Nephron progenitor cell (in vitro differentiated cells): ENCODE measurements at regions not wholly inside any gene's neighbourhood (a gene's known extent, or its start where the extent isn't known, plus 50 kb on each side); places are given as distances from the start of the nearest gene placed in this dataset.
A peak's percentile ranks its signal among the peaks of the same experiment; 100 is the strongest.

Experiments used
- DNase-seq: peaks from one replicate; pipeline ENCODE4 v3.0.0; 2021
- H3K27ac Mint-ChIP-seq: 2 replicates; pipeline ENCODE4 v1.8.0; 2021; ENCODE audit warnings: mild to moderate bottlenecking, moderate library complexity, mixed read lengths
- H3K27me3 Mint-ChIP-seq: 2 replicates; pipeline ENCODE4 v1.8.0; 2021; ENCODE audit warnings: mild to moderate bottlenecking, low read depth, mixed read lengths; ENCODE audit not compliant: poor library complexity
- H3K36me3 Mint-ChIP-seq: 2 replicates; pipeline ENCODE4 v1.8.0; 2021; ENCODE audit warnings: low read depth, mixed read lengths
- H3K4me1 Mint-ChIP-seq: 2 replicates; pipeline ENCODE4 v1.8.0; 2021; ENCODE audit warnings: mixed read lengths
- H3K4me3 Mint-ChIP-seq: 2 replicates; pipeline ENCODE4 v1.8.0; 2021; ENCODE audit warnings: mild to moderate bottlenecking, moderate library complexity, mixed read lengths
- H3K9me3 Mint-ChIP-seq: 2 replicates; pipeline ENCODE4 v1.8.0; 2021; ENCODE audit warnings: mild to moderate bottlenecking, moderate library complexity, mixed read lengths
- TF ChIP-seq, protein P1 (sequence below): fragments of 200-600 bp; sonication (generic); IDR thresholded peaks from 2 replicates; pipeline ENCODE4 v1.5.0; 2021; ENCODE audit warnings: antibody characterized with exemption

DNA sequence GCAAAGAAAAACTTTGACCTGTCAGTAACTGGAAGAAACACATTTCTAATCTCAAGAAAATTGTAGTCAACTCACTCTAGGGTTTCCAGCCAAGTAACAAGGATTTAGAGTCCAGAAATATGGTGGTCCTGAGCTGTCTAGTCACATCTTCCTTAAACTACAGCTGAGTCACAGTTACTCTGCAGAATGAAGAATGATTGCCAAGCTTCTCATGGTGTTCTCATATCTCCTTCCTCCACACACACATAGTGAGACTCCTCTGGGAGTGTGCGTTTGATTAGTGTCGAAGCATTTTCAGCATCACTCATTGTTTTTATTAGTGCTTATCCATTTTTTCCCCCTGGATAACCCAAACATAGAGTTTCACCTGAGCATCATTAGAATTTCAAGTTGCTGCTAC lies 93.1 kb upstream of the CXCL12 start:
- TF ChIP-seq, protein P1, sequence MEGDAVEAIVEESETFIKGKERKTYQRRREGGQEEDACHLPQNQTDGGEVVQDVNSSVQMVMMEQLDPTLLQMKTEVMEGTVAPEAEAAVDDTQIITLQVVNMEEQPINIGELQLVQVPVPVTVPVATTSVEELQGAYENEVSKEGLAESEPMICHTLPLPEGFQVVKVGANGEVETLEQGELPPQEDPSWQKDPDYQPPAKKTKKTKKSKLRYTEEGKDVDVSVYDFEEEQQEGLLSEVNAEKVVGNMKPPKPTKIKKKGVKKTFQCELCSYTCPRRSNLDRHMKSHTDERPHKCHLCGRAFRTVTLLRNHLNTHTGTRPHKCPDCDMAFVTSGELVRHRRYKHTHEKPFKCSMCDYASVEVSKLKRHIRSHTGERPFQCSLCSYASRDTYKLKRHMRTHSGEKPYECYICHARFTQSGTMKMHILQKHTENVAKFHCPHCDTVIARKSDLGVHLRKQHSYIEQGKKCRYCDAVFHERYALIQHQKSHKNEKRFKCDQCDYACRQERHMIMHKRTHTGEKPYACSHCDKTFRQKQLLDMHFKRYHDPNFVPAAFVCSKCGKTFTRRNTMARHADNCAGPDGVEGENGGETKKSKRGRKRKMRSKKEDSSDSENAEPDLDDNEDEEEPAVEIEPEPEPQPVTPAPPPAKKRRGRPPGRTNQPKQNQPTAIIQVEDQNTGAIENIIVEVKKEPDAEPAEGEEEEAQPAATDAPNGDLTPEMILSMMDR, result no peak
- peak overlapping the region; percentile 1 for H3K27ac Mint-ChIP-seq
- peaks cover 22% of the 10 kb centered on the region for H3K9me3 Mint-ChIP-seq
- DNase-seq, result no peak
- H3K4me1 Mint-ChIP-seq, result peaks cover 59% of the 10 kb centered on the region
- H3K27me3 Mint-ChIP-seq, result peaks cover 4% of the 10 kb centered on the region
- peaks cover 3% of the 10 kb centered on the region for H3K36me3 Mint-ChIP-seq
- no peak overlapping the region for H3K4me3 Mint-ChIP-seq

DNA sequence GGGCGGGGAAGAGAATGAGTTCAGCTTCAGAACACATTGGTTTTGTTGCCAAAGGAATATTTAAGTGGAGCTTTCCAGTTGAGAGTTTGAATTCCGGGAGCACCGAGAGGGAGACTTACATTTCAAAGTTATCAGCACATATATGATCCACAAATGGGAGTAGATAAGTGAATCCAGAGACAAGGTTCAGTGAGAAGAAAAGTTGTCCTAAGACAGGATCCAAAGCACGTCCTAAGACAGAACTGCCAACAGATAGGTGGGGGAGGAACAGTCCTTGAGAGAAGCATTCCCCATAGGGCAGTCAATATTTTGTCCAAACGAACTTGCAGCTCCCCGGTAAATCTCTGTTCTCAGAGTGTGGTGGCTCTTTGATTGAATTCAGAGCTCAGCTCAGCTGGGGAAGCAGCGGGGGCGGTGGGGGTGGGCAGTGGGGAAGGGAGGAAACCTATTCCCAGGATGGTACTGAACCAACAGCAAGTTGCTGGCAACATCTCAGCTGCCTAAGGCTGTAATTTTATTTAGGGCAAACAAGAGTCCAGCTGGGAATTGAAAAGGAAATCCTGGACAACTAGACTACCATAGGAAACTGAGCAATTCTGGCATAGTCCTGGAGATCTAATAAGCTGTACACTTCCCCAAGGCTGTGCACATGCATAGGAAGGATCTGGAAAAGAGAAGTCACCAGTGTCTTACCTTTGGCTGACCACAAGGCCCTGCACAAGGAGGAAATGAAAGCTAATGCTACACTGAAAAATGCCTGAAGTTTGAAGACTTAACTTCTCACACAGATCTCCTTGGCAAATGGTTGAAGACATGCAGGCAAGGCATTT lies 94.2 kb upstream of the CXCL12 start:
- DNase-seq, result no peak
- TF ChIP-seq, protein P1, result no peak
- Mint-ChIP-seq H3K36me3 (peaks cover 3% of the 10 kb centered on the region), H3K9me3 (peaks cover 22% of the 10 kb centered on the region), H3K4me3 (no peak overlapping the region), H3K27ac (peak overlapping the region; percentile 29), H3K4me1 (peaks cover 48% of the 10 kb centered on the region), H3K27me3 (peaks cover 4% of the 10 kb centered on the region)

DNA sequence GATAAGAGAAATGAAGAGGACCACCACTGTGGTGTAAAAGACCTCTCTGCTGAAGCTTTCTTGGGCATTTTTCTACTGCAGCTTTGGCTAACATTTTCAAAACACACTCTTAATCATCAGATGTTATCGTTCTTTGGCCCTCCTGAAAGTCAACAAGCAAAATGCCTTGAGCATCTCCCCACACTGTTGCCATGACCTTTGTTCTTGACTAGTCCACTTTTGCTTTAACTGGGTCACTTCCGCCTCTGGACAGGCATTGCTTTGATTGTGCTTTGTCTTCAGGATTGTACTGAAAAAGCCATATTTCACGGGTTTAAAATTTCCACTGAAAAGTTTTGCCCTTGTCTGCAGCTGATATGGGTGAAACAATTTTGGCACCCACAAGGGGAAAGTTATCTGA lies 107.8 kb upstream of the CXCL12 start:
- H3K4me3 Mint-ChIP-seq, result no peak overlapping the region
- H3K27me3 Mint-ChIP-seq, result peaks cover 16% of the 10 kb centered on the region
- no peak overlapping the region for H3K27ac Mint-ChIP-seq
- peaks cover 21% of the 10 kb centered on the region for H3K9me3 Mint-ChIP-seq
- TF ChIP-seq, protein P1, result no peak
- DNase-seq, result no peak
- no peaks in the 10 kb centered on the region for H3K4me1 Mint-ChIP-seq
- H3K36me3 Mint-ChIP-seq, result no peaks in the 10 kb centered on the region

DNA sequence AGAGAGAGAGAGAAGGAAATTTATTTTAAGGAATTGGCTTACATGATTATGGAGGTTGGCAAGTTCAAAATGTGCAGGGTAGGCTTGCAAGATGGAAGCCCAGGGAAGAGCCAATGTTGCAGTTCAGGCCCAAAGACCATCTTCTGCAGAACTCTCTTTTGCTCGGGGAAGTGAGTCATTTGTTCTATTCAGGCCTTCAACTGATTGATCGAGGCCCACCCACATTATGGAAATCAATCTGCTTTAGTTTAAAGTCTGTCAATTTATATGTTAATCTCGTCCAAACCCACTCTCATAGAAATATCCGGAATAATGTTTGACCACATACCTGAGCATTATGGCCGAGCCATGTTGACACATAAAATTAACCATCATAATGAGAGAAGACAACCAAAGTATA lies 113.3 kb upstream of the CXCL12 start:
- Mint-ChIP-seq H3K4me3 (no peak overlapping the region), H3K4me1 (no peaks in the 10 kb centered on the region), H3K9me3 (peaks cover 21% of the 10 kb centered on the region), H3K27ac (no peak overlapping the region), H3K27me3 (peaks cover 9% of the 10 kb centered on the region), H3K36me3 (peaks cover 3% of the 10 kb centered on the region)
- TF ChIP-seq, protein P1, result no peak
- DNase-seq, result no peak

DNA sequence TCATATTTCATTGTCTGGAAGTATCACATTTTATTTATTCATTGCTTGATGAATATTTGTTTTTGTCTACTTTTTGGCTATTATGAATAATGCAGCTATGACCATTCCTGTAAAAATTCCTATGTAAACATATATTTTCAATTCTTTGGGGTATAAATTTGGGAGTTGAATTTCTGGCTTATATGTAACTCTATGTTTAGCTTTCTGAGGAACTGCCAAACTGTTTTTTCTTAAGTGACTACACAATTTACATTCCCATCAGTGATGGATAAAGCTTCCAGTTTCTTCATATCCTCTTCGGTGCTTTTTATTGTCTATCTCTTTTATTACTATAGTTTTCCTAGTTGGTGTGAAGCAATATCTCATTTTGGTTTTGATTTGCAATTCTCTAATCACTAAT lies 115.6 kb upstream of the CXCL12 start:
- no peak overlapping the region for H3K27ac Mint-ChIP-seq
- peaks cover 3% of the 10 kb centered on the region for H3K36me3 Mint-ChIP-seq
- H3K4me1 Mint-ChIP-seq, result no peaks in the 10 kb centered on the region
- H3K9me3 Mint-ChIP-seq, result peaks cover 28% of the 10 kb centered on the region
- TF ChIP-seq, protein P1, result no peak
- no peak for DNase-seq
- no peak overlapping the region for H3K4me3 Mint-ChIP-seq
- H3K27me3 Mint-ChIP-seq, result peaks cover 16% of the 10 kb centered on the region

DNA sequence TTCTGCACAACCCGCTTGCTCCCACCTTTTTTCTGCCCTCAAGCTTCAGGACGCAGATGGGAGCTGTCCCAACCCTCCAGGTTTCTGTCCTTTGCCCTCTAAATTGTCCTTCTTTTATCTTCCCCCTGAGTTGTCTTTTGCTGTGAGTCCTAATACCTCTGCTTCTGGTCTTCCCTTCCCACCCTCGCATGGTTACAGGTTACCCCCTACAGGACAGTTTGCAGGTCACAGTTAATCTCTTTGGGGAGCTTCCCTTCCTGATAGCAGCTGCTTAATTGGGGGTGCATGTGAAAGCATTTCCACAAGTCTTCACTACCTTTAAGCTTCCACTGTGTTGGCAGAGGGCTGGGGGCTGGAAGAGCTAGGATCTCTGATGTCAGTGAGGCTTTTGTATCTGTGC lies 121.5 kb upstream of the CXCL12 start:
- TF ChIP-seq, protein P1, result no peak
- Mint-ChIP-seq H3K27ac (no peak overlapping the region), H3K36me3 (peaks cover 3% of the 10 kb centered on the region)

More for the DNA sequence above, 121.5 kb upstream of the CXCL12 start:
- peaks cover 18% of the 10 kb centered on the region for H3K9me3 Mint-ChIP-seq
- H3K27me3 Mint-ChIP-seq, result peaks cover 28% of the 10 kb centered on the region
- no peak for DNase-seq
- peaks cover 19% of the 10 kb centered on the region for H3K4me1 Mint-ChIP-seq
- H3K4me3 Mint-ChIP-seq, result no peak overlapping the region
